HG03135 (cell line): ENCODE measurements at regions not wholly inside any gene's neighbourhood (a gene's known extent, or its start where the extent isn't known, plus 50 kb on each side); places are given as distances from the start of the nearest gene placed in this dataset.
"Not testable (repeated sequence)": the region's sequence is repeated elsewhere in the genome, so short reads cannot be mapped to it uniquely, and the experiment has no call there.

Experiments used
- ATAC-seq: cut with Tn5 transposase; IDR thresholded peaks from one replicate; pipeline ENCODE4 v1.9.1; 2021; ENCODE audit warnings: mild to moderate bottlenecking, moderate library complexity; ENCODE audit not compliant: unreplicated experiment

GRCh38 chr2:2732331-2733119 lies 401.4 kb upstream of the MYT1L start:
- ATAC-seq: no peak

- no peak for ATAC-seq
Measured at GRCh38 chr2:2731816-2732284, 400.8 kb upstream of the MYT1L start.

DNA sequence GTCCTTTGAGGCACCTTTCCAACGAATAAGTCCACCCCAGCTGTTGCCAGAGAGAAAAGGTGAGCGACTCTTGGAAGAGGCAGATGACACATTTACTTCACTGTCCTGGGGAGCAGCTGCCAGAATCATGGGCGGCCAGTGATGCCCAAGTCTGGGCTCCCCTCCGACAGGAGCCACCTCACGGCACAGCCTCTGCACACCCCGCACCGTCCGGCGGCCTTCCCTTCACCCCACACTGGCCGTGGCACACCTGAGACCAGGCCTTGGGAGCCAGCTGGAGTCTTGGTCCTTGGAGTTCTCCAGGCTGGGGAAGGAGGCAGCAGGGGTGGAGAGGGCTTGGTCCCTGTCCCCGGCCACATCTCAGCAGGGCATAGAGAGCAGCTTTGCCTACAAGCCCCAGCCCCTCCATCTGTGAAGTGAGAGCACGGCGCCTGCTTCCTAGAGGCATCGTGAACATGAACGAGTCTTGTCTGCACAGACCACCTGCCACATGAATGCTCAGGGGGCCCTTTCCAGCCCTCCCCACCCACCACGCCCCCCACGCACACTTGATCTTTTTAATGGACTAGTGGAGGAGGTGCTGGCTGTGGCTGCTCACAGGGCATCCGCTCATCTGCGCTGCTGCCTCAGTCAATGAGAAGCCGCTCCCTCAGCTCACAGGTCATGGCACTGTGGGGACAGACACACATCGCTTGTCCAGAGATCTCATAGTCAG lies 400.2 kb upstream of the MYT1L start:
- no peak for ATAC-seq

GRCh38 chr2:2730301-2730833 lies 399.3 kb upstream of the MYT1L start:
- no peak for ATAC-seq

- ATAC-seq: no peak
Measured at GRCh38 chr2:2729246-2729645, 398.2 kb upstream of the MYT1L start.

DNA sequence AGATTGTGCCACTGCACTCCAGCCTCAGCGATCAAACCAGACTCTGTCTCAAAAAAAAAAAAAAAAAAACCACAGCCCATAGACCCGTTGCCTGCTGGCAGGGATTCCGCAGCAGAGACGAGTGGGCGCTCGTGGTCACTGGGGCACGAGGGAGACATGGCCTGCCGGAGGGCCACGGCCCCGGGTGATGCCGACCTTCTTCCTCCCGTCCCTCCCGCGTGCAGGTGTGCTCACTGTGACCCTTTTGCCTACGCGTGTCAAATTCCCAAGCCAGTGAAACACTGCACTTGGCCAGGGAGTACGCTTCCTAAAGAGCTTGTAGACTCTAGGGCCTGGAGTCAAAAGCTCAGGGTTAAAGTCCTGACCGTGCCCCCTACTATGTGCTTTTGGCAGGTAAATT lies 397.6 kb upstream of the MYT1L start:
- no peak for ATAC-seq

GRCh38 chr2:2727876-2728511 lies 396.9 kb upstream of the MYT1L start:
- ATAC-seq: no peak

DNA sequence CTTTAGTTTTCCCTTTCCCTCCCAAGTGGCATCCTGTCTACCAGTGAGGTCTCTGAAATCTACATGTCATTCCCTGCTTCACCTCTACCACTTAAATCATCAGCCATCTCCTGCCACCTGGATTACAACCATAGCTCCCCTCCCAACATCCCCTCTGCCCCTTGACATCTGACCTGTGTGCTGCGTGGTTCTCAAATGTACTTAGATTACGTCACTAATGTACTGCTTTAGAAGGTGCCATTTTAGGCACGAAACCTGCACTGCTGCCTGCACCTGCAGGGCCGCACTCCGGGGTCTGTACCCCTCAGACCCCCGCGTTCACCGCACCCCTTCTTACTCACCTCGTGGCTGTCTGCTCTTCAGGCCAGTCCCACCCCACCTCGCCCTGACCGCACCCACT lies 395.1 kb upstream of the MYT1L start:
- no peak for ATAC-seq

- no peak for ATAC-seq
Measured at GRCh38 chr2:2723064-2723463, 392.0 kb upstream of the MYT1L start.

DNA sequence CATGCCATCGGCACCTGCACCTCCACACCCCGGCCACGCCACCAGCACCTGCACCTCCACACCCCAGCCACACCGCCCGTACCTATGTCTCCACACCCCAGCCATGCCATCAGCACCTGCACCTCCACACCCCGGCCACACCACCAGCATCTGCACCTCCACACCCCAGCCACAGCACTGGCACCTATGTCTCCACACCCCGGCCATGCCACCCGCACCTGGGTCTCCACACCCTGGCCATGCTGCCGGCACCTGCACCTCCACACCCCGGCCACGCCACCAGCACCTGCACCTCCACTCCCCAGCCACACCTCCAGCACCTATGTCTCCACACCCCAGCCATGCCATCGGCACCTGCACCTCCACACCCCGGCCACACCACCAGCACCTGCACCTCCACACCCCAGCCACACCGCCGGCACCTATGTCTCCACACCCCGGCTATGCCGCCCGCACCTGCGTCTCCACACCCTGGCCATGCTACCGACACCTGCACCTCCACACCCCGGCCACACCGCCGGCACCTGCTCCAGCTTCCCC lies 390.3 kb upstream of the MYT1L start:
- no peak for ATAC-seq

DNA sequence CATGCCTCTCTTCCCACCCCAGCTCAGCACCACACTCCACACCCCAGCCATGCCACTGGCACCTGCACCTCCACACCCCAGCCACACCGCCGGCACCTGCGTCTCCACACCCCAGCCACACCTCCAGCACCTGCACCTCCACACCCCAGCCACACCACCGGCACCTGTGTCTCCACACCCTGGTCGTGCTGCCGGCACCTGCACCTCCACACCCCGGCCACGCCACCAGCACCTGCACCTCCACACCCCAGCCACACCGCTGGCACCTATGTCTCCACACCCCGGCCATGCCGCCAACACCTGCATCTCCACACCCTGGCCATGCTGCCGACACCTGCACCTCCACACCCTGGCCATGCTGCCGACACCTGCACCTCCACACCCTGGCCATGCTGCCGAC lies 389.7 kb upstream of the MYT1L start:
- ATAC-seq: not testable (repeated sequence)

DNA sequence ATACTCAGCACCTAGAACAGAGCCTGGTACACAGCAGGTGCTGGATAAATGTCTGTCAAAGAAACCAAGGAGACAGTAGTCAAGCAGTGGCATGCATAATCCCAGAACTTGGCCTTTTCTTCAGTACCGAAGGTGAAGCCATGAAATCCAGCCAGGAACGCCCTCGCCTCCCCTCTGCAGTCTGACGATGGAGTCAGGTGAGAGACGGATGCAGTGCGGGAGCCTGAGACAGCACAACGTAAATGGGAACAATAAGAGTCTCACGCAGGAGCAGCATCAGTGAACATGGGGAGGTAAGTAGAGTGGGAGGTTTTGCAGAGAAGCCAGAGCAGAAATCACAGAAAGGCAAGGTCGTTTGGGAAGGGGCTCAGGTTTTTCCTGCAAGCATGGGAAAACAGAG lies 389.3 kb upstream of the MYT1L start:
- no peak for ATAC-seq

DNA sequence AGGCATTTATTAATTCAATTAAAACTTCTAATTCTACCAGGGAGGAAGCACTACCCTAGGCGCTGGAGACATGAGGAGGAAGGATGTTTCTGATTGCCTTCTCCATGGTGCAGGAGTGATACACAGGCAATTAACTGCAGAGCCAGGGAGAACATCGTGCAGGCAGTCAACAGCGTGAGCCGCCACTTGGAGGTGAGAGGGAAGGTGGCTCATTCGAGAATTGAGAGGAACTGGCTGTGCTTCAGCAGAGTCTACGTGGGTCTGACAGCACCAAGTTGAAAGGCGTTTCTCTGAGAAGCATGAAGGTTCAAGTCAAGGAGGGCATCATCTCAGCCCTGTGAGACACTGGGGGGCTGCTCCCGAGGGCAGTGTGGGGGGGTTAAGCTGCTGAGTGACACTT lies 388.7 kb upstream of the MYT1L start:
- ATAC-seq: no peak

DNA sequence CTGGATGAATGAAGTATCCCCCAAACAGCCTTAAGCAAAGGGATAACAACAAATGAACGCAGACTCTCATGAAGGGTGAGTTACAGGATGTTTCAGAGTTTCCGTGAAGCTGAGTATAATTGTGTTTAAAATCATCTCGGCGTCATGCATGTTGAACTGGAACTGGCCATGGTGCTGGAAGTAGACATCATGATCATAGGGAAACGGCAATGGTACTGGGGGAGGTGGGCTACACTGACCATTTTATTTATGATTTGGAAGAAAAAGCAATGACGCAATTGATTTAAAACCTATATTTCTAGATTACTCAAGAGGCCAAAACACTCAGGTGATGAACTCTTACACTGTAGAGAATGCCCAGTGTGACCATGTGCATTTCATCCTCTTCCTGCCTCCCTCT lies 387.9 kb upstream of the MYT1L start:
- no peak for ATAC-seq

- ATAC-seq: no peak
Measured at GRCh38 chr2:2717406-2717805, 386.3 kb upstream of the MYT1L start.

- ATAC-seq: no peak
Measured at GRCh38 chr2:2716771-2717170, 385.7 kb upstream of the MYT1L start.

DNA sequence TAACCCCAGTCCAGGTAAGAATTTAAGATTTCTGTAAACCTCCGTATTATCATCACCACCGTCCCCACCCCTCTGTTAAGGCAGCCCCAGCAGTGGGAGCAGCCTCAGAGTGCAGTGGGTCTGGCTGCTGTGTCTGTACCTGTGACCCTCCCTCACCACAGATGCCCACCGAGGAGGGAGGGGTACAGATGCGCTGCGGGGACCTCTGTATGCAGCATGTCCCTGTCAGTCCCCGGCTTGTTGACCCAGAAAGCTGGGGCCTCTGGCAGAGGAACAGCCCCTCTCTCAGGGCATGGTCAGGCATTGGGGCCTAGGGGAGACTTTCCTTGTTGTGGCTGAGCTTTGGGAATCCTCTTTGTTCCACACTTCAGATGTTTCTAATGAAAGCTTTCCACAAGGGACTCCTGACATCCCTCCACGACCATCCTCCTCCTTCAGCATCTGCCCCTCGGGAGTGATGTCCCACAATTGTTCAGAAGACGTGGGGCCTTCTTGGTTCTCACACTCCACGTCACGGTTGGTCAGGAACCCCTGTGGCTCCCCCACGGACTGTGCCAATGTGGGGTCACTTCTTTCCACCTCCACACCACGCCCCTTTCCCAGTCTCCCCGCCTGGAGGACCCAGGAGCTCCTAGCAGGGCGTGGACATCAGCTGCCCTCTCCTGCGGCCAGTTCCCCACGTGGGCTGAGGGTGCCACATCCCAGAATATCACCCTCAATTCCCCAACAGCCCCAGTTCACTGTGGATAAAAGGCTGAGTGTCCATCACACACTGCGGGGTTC lies 384.2 kb upstream of the MYT1L start:
- no peak for ATAC-seq

GRCh38 chr2:2714408-2714807 lies 383.3 kb upstream of the MYT1L start:
- ATAC-seq: no peak

DNA sequence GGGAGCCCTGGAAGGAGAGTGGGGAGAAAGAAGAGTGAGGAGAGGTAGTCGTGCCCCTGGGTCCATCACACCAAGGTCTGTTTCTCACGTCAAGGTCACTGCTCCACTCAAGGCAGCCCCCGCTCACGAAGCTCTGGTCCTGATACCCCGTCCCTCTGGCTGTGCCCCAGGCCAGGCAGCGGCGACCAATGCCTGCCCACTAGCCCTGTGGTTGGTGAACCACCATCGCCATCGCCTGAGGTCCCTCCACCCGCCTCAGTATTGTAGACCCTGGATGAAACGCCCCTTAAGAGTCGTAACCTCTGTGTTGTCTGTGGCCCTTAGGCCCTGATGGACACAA lies 378.3 kb upstream of the MYT1L start:
- ATAC-seq: no peak

DNA sequence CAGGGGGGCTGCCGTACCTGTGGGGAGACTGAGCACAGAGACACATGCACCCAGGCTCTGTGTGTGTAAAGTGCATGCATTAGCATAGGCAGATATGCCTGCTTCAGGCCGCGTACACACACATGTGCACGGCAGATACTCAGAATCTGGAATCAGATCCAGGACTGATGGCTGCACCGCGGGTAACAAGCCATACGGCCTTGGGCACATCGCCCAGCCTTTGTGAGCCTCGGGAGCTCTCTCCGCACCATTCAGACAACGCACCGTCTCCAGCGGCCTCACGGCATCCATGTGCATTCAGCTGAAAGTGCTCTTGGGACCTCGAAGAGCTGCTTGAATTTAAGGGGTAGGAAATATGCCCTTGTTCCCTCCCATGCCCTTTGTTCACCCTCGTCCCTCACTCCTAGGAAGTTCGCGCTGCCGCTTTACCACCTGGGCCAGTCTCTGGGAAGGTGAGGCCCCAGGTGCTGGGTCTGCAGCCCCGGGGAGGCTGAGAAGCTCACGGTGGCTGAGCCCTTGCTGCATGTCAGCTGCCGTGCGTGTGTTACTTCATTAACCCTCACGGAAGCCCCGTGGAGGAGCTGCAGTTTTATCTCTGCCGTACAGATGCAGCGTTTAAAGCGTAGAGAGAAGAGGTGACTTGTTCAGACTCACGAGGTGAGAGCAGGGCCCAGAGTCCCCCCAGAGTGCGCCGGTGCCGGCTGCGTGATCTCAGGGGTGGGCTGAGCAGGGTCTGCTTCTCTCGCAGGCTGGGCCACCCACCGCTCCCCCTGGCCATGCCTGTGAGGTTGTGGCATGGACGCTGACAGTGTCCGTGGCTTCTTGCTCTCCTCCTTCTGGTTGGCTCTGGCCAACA lies 377.7 kb upstream of the MYT1L start:
- no peak for ATAC-seq
